ENCODE measurements at regions not wholly inside any gene's neighbourhood (a gene's known extent, or its start where the extent isn't known, plus 50 kb on each side); places are given as distances from the start of the nearest gene placed in this dataset.

DNA sequence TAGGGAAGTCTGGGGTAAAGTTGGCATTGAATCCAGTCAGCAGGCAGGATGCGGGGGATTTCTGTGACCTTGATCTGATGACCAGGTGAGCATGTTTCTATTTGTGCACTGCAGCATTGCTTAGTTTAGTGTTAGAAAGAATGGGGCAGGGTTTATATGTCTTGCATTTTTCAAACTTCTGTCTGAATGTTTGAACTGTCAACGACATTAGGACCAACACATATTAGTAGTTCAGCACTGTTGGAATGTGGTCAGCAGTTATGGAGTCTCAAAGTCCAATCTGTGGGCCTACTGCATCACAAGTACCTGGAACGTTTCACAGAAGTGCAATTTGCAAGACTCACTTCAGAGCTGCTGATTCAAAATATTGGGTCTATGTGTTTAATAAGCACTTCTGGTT, 276.6 kb upstream of the BMP2 start:
- TF ChIP-seq REST (IDR thresholded peaks at IDR 0.05; ENCODE audit: insufficient read depth in 1 of 2, low read depth in 2 of 2, low read length in 1 of 2) (no peak), TCF7L2 (IDR thresholded peaks at IDR 0.05; ENCODE audit: low read depth, low read length) (no peak), POLR2AphosphoS5 (IDR thresholded peaks at IDR 0.05; ENCODE audit: low read depth, low read length) (no peak), SIN3A (IDR thresholded peaks at IDR 0.05; ENCODE audit: borderline replicate concordance, insufficient read depth, low read depth, low read length) (no peak)
- TF ChIP-seq, protein P1, sequence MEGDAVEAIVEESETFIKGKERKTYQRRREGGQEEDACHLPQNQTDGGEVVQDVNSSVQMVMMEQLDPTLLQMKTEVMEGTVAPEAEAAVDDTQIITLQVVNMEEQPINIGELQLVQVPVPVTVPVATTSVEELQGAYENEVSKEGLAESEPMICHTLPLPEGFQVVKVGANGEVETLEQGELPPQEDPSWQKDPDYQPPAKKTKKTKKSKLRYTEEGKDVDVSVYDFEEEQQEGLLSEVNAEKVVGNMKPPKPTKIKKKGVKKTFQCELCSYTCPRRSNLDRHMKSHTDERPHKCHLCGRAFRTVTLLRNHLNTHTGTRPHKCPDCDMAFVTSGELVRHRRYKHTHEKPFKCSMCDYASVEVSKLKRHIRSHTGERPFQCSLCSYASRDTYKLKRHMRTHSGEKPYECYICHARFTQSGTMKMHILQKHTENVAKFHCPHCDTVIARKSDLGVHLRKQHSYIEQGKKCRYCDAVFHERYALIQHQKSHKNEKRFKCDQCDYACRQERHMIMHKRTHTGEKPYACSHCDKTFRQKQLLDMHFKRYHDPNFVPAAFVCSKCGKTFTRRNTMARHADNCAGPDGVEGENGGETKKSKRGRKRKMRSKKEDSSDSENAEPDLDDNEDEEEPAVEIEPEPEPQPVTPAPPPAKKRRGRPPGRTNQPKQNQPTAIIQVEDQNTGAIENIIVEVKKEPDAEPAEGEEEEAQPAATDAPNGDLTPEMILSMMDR (IDR thresholded peaks at IDR 0.05) = no peak
- ChIA-PET POLR2A (no interaction called here), CTCF (no interaction called here)
- in situ Hi-C loops (cut with HindIII; ENCODE audit: low pct_unique_long_range_greater_than_20kb, low sequenced_read_pairs) = no loop called here
- ATAC-seq (no peak), DNase-seq (ENCODE audit: low read depth, low spot score) (no peak)
- Histone ChIP-seq H3K4me3 (ENCODE audit: low read depth in 2 of 2, low read length in 2 of 2) (no peak overlapping the region), H3K27ac (ENCODE audit: low read length) (no peak overlapping the region), H3K27me3 (ENCODE audit: control insufficient read depth, insufficient read depth, low read length) (no peaks in the 10 kb centered on the region), H3K9me3 (ENCODE audit: control insufficient read depth, insufficient read depth, low read depth, low read length) (no peaks in the 10 kb centered on the region), H3K36me3 (ENCODE audit: control insufficient read depth, insufficient read depth, low read length) (no peaks in the 10 kb centered on the region), H3K4me1 (ENCODE audit: control insufficient read depth, insufficient read depth, low read length) (no peaks in the 10 kb centered on the region)
- intact Hi-C loops (cut with micrococcal nuclease; ENCODE audit: unreplicated experiment) = no loop called here
- no TSS peak for BruUV-seq (replicated peaks)

DNA sequence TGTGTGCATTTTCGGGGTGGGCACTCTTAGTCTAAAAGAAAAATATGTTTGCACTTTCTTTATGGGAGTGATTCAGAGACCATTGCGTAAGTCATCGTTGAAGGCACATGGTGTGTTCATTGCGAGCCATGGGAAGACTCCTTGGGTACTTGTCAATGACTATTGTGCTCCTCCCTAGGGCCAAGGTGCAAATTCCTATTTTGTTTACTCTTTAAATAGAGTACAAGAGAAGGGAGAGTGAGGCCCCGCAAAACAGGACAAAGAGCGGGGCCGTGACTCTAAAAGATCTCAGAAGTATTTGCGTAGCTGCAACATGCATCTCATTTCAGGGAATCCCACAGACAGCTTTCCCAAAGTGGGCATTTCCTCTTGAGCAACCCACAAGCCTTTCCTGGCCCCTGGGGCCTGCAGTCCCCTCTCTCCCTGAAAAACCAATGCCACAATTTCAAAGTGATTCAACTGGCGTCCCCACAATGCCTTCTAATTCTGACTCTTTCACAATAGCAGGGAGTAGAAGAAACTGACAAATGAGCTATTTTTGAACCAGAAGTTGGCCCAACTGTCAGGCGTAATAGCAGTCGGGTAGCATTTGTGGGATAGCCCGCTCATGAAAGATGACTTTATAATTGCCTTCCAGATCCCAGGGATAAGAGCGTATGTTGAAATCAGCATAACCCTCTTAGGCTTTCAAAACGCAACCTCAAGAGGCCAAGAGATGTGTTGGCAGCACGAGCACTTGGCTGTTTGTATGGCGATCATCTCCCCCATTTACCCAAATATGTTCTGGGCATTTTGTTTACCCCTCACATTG, 277.9 kb upstream of the BMP2 start:
- in situ Hi-C loops (cut with HindIII; ENCODE audit: low pct_unique_long_range_greater_than_20kb, low sequenced_read_pairs) (no loop called here), intact Hi-C loops (cut with micrococcal nuclease; ENCODE audit: unreplicated experiment) (no loop called here)
- no TSS peak for BruUV-seq (replicated peaks)
- TF ChIP-seq SIN3A (IDR thresholded peaks at IDR 0.05; ENCODE audit: borderline replicate concordance, insufficient read depth, low read depth, low read length) = no peak
- no peak for TF ChIP-seq POLR2AphosphoS5 (IDR thresholded peaks at IDR 0.05; ENCODE audit: low read depth, low read length)
- no peak for TF ChIP-seq REST (IDR thresholded peaks at IDR 0.05; ENCODE audit: insufficient read depth in 1 of 2, low read depth in 2 of 2, low read length in 1 of 2)
- TF ChIP-seq, protein P1 (IDR thresholded peaks at IDR 0.05) = no peak
- no peak for TF ChIP-seq TCF7L2 (IDR thresholded peaks at IDR 0.05; ENCODE audit: low read depth, low read length)
- ChIA-PET CTCF (no interaction called here), POLR2A (no interaction called here)
- Histone ChIP-seq H3K27me3 (ENCODE audit: control insufficient read depth, insufficient read depth, low read length) (no peaks in the 10 kb centered on the region), H3K9me3 (ENCODE audit: control insufficient read depth, insufficient read depth, low read depth, low read length) (no peaks in the 10 kb centered on the region), H3K4me3 (ENCODE audit: low read depth in 2 of 2, low read length in 2 of 2) (no peak overlapping the region), H3K36me3 (ENCODE audit: control insufficient read depth, insufficient read depth, low read length) (no peaks in the 10 kb centered on the region), H3K4me1 (ENCODE audit: control insufficient read depth, insufficient read depth, low read length) (no peaks in the 10 kb centered on the region), H3K27ac (ENCODE audit: low read length) (no peak overlapping the region)
- DNase-seq (ENCODE audit: low read depth, low spot score) = no peak
- no peak for ATAC-seq
